ENCODE measurements at regions not wholly inside any gene's neighbourhood (a gene's known extent, or its start where the extent isn't known, plus 50 kb on each side); places are given as distances from the start of the nearest gene placed in this dataset.
"Not testable (repeated sequence)": the region's sequence is repeated elsewhere in the genome, so short reads cannot be mapped to it uniquely, and the experiment has no call there.

DNA sequence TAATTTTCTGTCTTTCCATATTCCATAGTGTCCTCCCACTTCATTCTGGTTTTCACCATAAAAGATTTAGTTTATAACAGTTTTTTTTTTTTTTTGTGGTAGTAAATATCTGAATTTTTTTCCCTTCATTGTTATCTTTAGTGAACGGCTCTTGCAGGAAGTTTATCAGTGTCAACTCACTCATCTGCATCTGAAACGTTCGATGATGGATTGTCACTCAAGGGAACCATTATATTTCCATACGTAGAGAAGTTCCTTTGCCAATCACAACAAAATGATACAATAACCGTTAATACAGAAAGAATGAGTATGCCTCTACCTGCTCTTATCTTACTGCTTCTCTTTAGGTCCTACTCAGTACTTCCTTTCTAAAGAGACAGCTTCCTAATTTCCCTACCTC, 651.2 kb upstream of the KCNMB2 start:
- no peak for DNase-seq

DNA sequence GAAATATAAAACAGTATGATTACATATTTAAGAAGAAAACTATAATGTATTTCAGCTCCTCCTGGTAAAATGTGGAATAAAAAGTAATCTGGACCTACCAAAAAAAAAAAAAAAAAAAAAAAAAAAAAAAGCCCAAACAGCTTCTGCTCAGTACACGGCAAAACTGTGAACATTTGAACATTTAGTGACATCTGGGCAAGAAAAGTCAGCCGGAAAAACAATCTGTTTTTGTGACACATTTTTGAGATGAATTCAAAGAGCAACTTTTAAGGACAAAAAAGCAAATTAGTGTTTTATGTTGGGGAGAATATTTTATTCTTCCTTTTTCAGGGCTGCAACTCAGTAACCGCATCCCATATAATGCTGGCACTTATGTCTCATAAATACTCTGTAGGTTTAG, 649.7 kb upstream of the KCNMB2 start:
- no peak for DNase-seq

DNA sequence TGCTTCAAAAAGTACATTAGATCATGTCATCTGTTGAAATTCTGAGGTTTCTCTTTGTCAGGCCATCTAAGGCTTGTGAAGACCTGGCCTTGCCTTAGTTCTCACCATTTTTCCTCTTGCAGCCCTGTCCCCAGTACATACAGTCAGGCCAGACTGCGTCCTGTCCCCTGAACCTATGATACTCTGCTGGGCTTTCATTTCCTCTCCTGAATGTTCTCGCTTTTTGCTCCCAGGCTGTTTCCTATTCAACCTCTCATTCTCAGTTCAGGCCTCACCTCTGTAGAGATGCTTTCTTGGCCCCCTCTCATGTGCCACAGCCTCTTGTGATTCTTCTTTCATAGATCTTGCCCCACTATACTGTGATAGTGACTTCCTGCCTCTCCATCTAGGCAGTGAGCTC, 648.8 kb upstream of the KCNMB2 start:
- no peak for DNase-seq

DNA sequence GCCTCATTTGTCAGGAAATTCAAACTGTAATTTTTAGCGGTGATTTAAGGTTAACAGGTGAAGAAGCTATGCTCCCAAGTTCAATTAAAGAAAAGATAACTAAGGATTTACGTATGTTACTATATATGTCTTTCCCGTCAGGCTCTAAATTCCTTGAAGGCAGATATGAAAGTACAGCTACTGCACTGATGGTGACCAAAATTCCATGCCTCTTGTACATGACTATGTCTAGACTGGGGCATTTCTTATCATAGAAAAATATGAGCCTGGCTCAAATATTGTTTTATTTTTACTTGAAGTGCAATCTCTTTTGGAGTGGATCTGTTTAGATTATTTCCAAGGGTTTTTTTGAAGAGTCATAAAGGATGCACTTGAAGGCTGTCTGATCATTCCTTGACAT, 647.1 kb upstream of the KCNMB2 start:
- no peak for DNase-seq

DNA sequence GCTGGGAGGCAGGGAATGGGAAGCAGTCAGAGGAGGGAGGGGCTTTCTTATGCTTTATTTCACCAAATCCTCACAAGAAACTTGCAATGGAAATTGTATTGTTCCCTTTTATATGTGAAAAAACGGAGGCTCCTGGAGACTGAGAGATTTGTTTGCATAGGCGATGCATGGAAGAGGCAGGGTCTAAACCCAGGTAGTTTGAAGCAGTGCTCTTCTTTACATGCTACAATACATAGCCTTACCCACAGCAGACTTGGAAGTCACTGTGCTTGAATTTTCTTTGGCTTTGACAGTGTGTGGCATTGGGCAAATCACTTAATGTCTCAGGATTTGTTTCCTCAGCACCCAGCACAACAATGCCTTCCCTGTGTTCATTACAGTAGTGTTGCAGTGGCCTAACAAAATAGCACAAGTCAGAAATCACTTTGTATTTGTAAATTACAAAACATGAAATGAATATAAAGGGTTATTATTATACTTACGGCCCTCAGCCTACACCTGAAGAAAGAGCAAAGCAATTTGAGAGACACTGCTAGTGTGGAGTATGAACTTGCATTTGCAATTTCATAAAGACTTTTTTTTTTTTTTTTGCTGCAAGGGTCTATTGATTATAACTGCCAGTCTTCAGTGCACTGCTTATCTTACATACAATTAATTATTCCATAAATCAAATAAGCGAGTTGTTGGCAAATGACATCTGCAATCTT, 646.4 kb upstream of the KCNMB2 start:
- no peak for DNase-seq

DNA sequence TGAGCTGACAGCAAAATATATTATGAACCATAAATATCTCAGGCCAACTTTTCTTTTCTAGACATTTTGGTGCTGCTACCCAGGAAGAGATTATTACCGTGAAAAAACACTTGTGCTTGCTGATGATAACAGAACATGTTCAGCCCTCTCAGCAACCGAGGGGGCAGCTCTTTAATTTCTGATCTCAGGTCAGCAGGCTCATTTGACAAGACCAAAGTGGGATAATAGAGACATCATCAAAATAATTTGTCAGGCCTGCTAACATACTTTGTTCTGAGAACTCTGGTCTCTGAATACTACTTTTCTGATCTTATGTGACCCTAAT, 645.9 kb upstream of the KCNMB2 start:
- no peak for DNase-seq

DNA sequence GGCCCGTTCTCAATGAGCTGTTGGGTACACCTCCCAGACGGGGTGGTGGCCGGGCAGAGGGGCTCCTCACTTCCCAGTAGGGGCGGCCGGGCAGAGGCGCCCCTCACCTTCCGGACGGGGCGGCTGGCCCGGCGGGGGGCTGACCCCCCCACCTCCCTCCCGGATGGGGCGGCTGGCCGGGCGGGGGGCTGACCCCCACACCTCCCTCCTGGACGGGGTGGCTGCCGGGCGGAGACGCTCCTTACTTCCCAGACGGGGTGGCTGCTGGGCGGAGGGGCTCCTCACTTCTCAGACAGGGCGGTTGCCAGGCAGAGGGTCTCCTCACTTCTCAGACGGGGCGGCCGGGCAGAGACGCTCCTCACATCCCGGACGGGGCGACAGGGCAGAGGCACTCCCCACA, 644.7 kb upstream of the KCNMB2 start:
- DNase-seq, result not testable (repeated sequence)

DNA sequence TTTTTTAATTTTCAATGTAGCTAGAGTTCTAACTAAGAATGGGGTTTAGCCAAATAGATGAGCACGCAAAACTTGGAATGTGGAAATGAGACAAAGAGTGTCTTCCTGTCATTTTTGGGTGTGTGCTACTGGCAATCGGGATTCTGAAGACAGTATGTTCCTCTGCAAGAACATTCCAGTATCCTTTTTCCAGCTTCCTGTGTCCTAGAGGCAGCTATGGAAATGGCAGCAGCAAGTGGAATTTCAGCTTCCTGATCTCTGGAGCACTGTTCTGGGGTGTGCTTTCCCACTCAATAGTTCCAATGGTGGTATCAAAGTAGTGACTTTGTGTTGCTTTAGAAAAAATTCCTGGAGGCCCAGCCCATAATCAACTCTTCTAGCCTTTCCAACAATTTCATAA, 642.9 kb upstream of the KCNMB2 start:
- DNase-seq, result no peak

DNA sequence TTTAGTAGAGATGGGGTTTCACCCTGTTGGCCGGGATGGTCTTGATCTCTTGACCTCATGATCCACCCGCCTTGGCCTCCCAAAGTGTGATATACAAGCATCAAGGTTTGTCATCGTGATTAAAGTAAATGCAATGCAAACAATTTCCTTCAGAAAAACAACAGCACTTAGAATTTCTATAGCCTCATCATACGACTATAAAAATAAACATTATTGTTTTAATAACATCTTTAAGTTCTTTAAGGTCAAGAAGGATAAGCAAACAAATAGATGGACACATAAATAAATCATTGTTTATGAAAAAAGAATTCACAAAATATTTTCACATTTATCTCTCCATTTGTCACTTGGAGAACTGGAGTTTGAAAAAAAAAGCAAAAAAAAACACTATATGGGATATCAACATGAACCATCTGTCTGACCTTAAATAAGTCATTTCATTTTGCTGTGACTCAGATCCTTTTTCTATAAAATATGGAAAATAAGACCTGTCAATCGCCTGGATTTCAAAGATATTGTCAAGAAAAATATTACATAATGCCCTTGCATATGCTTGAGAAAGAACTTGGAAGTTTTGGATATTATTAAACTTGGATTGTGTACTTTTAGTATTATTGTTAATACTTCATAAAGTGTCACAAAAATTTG, 642.0 kb upstream of the KCNMB2 start:
- DNase-seq, result no peak

DNA sequence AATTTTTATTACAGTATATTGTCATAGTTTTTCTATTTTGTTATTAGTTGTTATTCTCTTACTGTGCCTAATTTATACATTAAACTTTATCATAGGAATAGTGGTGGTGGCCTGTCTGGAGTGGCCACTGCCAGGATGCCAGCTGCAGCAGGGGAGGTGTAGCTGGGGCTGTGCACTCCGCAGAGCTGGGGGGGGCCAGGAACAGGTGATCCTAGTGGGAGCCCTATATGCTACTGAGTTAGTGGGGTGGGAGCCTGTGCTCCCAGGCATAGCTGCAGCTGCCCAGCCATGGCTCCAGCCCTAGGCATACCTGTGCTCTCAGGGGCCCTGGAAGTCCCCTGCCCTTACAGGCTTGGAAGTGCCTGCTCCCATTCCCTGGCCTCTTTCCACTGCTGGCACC, 638.1 kb upstream of the KCNMB2 start:
- no peak for DNase-seq

DNA sequence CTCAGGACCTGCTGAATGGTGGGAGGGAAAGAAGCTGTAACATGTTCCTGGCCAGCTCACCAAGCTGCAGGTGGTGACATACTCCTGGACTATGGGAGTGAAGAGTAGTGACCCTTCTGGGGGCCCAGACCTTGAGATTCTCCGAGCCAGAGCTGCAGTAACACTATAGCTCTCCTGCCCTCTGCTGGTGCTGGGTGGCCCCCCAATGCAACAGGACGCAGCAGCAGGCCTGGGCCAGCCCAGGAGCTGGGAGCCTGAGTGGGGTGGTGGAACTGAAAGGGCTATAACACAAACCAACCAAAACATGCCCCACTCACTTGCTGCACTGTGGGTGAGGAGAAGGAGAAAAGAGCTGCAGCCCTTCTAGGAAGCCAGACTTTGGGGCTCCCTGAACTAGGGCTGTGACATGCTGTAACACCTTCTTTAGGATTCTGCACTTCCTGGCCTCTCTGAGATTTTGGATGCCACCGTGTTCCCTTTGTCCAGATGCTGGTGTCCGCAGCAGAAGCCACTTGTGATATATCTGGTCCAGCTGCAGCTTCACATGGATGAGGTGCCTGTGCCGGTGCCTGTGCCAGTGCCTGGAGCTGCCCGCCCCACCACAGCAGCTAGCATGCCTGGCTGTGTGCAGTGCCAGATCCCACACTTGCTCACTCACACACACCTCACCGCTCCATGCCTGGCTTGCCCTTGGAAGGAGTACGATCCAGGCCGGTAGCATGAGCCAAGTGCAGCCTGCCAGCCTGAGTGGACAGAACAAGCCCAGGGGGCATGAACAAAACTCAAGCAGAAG, 636.8 kb upstream of the KCNMB2 start:
- no peak for DNase-seq

DNA sequence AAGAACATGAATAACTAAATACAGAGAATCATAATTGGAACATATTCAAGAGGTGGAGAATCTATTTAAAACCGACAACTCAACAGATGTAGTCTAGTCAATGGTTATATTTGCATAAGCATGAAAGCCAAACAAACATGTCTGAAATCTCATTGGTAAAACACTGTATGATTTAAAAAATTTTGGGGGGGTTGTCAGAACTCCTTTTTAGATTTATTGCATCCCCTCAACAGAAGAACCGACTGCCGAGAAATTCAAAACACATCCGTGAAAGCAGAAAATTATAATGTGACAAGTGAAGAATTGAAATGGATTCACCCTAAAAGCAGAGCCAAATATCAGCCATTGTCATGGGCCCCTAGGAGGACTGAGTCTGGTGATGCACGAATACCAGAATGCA, 633.4 kb upstream of the KCNMB2 start:
- DNase-seq, result no peak

DNA sequence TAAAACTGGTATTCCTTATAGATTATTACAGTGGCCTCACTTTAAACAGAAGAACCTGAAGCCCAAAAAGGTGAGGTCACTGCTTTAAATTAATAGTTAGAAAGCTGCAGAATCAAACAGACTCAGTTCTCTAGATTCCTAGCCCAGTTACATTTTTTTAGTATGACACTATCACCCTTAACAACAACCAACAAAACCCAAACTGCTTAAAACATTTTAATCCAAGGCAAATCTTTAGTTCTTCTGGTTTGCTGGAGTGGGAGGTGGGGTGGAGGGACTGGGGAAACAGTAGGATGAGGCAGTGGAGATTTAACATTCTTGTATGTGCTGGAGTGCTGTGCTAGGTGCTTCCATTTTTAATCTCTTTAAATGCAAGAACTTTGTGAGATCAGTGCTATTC, 631.6 kb upstream of the KCNMB2 start:
- DNase-seq, result no peak

DNA sequence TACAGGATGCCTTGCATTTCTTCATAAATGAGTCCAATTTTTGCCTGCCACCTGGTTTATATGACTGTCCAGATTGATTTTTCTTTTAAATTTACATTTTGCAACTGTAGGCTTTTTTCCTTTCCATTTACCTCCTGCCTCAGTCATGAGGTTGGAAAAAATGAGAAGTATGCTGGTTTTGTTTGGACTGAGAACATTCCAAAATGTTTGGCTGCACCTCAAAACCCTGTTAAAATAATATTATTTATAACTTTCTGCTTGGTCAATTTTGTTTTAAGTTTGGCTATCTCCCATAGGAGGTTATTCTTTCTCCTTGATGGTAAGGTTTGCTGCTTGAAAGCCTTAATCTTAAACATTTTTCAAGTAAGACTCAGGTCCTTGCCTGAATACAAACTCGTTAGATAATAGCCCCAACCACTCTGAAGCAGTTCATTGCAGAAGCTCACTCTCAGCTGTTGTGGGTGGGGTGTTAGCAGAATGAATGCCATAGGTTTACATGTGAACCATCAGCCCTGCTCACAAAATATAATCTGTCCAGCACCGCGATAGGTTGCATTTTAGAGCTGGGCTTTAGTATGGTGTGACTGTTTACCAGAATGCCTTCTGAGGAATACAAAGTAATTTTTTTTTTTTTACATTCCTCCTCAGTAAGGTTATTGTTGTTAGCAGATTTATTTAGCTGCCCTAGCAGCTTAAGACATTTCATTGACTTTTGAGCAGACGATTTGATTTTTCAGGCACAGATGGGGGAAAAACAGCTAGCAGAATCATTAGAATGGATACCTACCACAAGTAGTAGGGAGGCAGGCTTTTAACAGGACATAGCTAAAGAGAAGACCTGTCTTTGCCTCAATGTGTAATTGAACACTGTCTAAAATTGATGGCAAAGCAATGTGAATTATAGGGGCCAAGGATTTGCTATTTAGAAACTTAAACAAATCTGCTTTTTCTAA, 630.8 kb upstream of the KCNMB2 start:
- DNase-seq, result no peak

DNA sequence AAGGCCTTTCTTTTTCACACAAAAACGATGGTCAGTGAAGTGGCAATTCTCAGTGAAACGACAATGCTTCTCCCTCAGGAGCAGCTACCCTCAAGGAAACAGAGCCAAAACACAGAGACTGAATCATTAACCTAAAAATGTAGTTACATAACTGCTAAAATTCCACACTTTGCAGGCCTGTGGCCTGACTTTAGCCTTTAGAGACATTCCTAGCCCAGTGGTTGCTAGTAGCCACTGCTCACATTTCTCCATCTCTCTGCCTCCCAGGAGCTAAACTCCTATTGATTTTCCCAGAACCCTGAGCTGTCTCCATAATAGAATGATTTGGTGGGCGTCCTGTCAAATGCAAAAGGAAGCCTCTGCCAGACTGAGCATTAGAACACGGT, 630.1 kb upstream of the KCNMB2 start:
- no peak for DNase-seq

DNA sequence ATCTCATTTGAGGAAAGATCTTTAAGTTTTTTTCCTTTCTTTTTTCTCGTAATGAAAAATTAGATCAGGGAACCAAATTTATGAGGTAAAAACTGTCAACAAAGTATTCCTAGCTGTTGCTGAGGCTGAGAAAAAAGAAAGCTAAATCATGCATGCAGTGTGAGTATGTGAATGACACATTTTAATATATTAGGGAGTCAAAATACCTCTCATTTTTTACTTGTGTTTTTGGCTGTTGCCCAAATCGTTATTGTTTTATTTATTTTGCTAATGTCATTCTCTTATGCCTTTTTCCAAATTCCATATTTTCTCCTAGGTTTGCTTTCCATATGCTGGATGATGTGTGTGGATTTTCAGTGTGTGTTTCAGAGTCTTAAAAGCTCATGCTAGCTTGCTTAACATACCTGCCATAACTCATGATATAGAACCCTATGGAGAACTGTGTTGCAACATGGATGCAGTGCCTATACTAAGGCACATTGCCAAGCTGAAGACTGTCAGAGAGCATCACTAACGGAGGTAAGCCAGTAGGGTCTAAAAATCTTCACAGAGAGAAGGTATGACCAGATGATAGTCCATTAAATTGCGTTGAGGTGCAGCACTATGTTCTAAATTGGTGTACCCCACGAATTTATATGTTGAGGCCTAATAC, 629.5 kb upstream of the KCNMB2 start:
- no peak for DNase-seq

DNA sequence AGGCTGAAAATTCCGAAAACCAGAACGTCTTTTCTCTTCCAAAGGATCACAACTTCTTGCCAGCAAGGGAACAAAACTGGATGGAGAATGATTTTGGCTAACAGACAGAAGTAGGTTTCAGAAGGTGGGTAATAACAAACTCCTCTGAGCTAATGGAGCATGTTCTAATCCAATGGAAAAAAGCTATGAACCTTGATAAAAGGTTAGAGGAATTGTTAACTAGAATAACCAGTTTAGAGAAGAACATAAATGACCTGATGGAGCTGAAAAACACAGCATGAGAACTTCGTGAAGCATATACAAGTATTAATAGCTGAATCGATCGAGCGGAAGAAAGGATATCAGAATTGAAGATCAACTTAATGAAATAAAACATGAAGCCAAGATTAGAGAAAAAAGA, 626.7 kb upstream of the KCNMB2 start:
- DNase-seq, result not testable (repeated sequence)

DNA sequence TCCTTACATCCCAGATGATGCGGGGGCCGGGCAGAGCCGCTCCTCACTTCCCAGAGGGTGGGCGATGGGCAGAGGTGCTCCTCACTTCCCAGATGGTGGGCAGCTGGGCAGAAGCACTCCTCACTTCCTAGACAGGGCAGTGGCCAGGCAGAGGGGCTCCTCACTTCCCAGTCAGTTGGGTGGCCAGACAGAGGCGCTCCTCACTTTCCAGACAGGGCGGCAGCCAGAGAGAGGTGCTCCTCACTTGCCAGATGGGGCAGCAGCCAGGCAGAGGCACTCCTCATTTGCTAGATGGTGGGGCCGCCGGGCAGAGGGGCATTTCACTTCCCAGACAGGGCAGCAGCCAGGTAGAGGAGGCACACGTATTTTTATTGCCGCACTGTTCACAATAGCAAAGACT, 622.0 kb upstream of the KCNMB2 start:
- DNase-seq, result no peak

DNA sequence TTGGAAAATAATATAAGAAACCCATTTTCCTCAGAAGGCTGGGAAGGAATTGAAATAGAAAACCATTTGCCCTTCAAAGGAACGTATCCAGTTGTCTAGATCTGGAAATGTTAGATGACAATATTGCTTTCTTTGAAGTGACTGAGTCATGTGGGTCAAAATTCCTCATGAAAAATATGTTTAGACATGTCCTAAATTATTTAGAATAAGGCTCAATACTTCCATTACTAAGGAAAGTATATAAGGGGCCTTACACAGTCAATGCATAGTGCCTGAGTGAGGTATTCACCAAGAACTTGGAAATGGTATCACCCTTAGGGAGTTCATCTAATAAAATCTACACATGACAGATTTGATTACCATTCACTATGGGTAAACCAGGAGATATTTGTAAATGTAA, 619.8 kb upstream of the KCNMB2 start:
- DNase-seq, result no peak

DNA sequence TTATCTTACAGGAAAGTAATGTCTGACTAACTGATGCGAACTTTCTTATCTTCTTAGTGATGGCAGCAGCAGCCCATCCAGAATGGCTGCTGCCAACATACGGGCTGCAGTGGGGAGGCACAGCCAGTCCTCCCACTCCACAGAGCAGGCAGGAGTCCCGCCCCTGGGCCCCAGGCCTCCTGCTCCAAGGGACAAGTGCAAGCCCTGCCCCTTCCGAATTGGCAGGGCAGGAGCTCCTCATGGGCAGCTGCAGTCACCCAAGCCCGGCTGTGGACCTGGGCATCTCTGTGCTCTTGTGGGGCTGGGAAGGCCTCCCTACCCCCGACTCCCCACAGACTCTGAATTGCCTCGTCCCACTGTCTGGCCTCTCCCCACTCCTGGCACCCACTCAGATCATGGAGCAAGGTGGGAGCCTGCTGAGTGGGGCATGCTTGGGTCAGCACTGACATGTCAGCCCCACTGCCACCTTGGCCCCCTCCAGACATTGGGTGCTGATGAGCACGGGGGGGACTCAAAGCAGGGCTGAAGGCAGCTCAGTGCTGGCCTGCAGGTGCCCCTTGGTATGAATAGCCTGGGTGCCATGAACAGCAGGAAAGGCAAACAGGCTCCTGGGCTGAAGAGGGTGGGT, 618.9 kb upstream of the KCNMB2 start:
- DNase-seq, result no peak

DNA sequence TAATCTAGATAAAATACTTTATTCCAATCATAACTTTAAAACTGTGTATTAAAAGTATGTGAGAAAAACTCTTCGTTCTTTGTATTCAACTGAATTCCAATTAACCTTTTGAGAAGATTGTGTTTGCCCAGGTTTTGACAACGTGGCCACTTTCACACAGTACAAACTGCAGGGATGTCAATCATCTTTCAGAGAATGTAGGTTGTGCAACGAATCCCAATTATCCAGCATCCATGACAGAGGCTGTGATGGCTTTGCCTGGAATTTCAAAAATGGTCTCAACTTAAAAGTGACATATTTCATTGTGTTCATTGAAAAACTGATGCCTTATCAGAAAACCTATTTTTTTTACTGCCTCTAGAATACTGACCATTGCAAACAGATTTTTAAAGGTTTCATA, 615.1 kb upstream of the KCNMB2 start:
- no peak for DNase-seq

DNA sequence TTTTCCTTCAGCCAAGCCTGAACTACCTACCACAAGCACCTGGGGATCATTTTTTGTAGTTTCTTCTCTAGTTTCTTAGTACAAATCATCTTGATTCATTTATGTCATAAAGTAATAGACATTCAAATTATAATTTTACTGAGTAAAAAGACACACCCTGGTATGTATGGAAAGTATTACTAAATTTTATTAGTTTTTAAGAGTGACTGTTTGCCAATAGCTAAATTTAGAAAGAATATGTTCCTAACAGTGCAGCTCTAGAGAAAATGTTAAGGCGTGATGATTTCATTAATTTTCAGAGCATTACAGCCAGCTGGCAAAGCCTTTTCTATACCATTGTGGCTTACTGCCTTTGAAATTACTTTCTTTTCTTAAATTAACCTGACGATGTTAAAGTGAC, 612.0 kb upstream of the KCNMB2 start:
- DNase-seq, result no peak

Measured in SIG-M5 (cell line).